HEK293 (cell line): ENCODE measurements at regions not wholly inside any gene's neighbourhood (a gene's known extent, or its start where the extent isn't known, plus 50 kb on each side); places are given as distances from the start of the nearest gene placed in this dataset.

Source experiments
- CTCF ChIA-PET: fragments of 350-600 bp; formaldehyde crosslinking; extraction: SDS; loops from one replicate; lab custom pipeline; 2021; ENCODE audit warnings: antibody characterized with exemption; lab: Yijun Ruan, JAX
- POLR2A ChIA-PET: fragments of 300-600 bp; formaldehyde crosslinking; extraction: SDS; loops from one replicate; lab custom pipeline; 2020; ENCODE audit warnings: antibody characterized with exemption, inconsistent platforms; lab: Yijun Ruan, JAX
- H3K27ac ChIP-seq: fragments of 200-500 bp; sonication (Bioruptor generic); 2 replicates; pipeline ENCODE4 v1.5.1; 2014; ENCODE audit warnings: low read depth, low read length, control low read depth, inconsistent platforms; ENCODE audit errors: extremely low read depth
- H3K36me3 ChIP-seq, 2 experiments: fragments of 200-500 bp in 1 of 2; sonication (Bioruptor generic) in 1 of 2; 1 replicate in 1 of 2; 2 replicates in 1 of 2; pipeline ENCODE4 v1.5.1; 2014 to 2017; ENCODE audit warnings: inconsistent platforms in 2 of 2, low read length in 2 of 2; ENCODE audit not compliant: control insufficient read depth in 2 of 2, insufficient read depth in 1 of 2
- H3K4me1 ChIP-seq: fragments of 200-500 bp; sonication (Bioruptor generic); 2 replicates; pipeline ENCODE4 v1.5.1; 2014; ENCODE audit warnings: mild to moderate bottlenecking, low read length, inconsistent platforms; ENCODE audit not compliant: control insufficient read depth, insufficient read depth
- H3K4me3 ChIP-seq: 2 replicates; pipeline ENCODE4 v1.5.1; 2011; ENCODE audit warnings: low read depth, mild to moderate bottlenecking, control low read depth, low read length, moderate library complexity
- H3K9me3 ChIP-seq: fragments of 200-500 bp; sonication (Bioruptor generic); 2 replicates; pipeline ENCODE4 v1.5.1; 2014; ENCODE audit warnings: low read depth, low read length, inconsistent platforms; ENCODE audit not compliant: control insufficient read depth, insufficient read depth
- SETDB1 ChIP-seq: IDR thresholded peaks from one replicate; pipeline ENCODE4 v1.6.1; 2017; ENCODE audit warnings: mild to moderate bottlenecking, low read length, moderate library complexity, mixed read lengths; ENCODE audit not compliant: insufficient read length
- YY1 ChIP-seq: fragments of 450-650 bp; formaldehyde crosslinking; IDR thresholded peaks from 2 replicates; pipeline ENCODE4 v1.5.1; 2018; ENCODE audit warnings: missing biosample characterization, missing genetic modification characterization
- YY2 ChIP-seq: fragments of 450-650 bp; formaldehyde crosslinking; IDR thresholded peaks from 2 replicates; pipeline ENCODE4 v1.5.1; 2016; ENCODE audit warnings: missing biosample characterization, missing genetic modification characterization
- ZFP69B ChIP-seq: fragments of 450-650 bp; formaldehyde crosslinking; IDR thresholded peaks from 2 replicates; pipeline ENCODE4 v1.5.1; 2016; ENCODE audit warnings: missing biosample characterization, missing genetic modification characterization
- ZNF138 ChIP-seq: fragments of 450-650 bp; formaldehyde crosslinking; IDR thresholded peaks from 2 replicates; pipeline ENCODE4 v1.5.1; 2016; ENCODE audit warnings: missing biosample characterization, missing genetic modification characterization, borderline replicate concordance
- ZNF174 ChIP-seq: fragments of 450-650 bp; formaldehyde crosslinking; IDR thresholded peaks from 2 replicates; pipeline ENCODE4 v1.5.0; 2017; ENCODE audit warnings: missing biosample characterization, mild to moderate bottlenecking, missing genetic modification characterization
- ZNF214 ChIP-seq: fragments of 450-650 bp; formaldehyde crosslinking; IDR thresholded peaks from 2 replicates; pipeline ENCODE4 v1.5.1; 2017; ENCODE audit warnings: missing biosample characterization, mild to moderate bottlenecking, missing genetic modification characterization, borderline replicate concordance
- ZNF311 ChIP-seq: fragments of 450-650 bp; formaldehyde crosslinking; IDR thresholded peaks from 2 replicates; pipeline ENCODE4 v1.5.1; 2017; ENCODE audit warnings: missing biosample characterization, missing genetic modification characterization, borderline replicate concordance
- ZNF341 ChIP-seq: fragments of 450-650 bp; formaldehyde crosslinking; IDR thresholded peaks from 2 replicates; pipeline ENCODE4; 2016; ENCODE audit warnings: low read depth, missing biosample characterization, missing genetic modification characterization
- ZNF350 ChIP-seq: fragments of 450-650 bp; formaldehyde crosslinking; IDR thresholded peaks from 2 replicates; pipeline ENCODE4 v1.5.0; 2017; ENCODE audit warnings: missing biosample characterization, mild to moderate bottlenecking, missing genetic modification characterization
- ZNF391 ChIP-seq: fragments of 450-650 bp; formaldehyde crosslinking; IDR thresholded peaks from 2 replicates; pipeline ENCODE4 v1.5.1; 2016; ENCODE audit warnings: low read depth, missing biosample characterization, missing genetic modification characterization, borderline replicate concordance
- ZNF48 ChIP-seq: fragments of 450-650 bp; formaldehyde crosslinking; IDR thresholded peaks from 2 replicates; pipeline ENCODE4 v1.5.1; 2016; ENCODE audit warnings: missing biosample characterization, missing genetic modification characterization
- ZNF521 ChIP-seq: fragments of 450-650 bp; formaldehyde crosslinking; IDR thresholded peaks from 2 replicates; pipeline ENCODE4 v1.5.1; 2017; ENCODE audit warnings: missing biosample characterization, mild to moderate bottlenecking, missing genetic modification characterization
- ZSCAN30 ChIP-seq: fragments of 450-650 bp; IDR thresholded peaks from 2 replicates; pipeline ENCODE4 v1.5.1; 2018; ENCODE audit warnings: missing biosample characterization, mild to moderate bottlenecking, missing genetic modification characterization, moderate library complexity
- ZXDB ChIP-seq: fragments of 450-650 bp; formaldehyde crosslinking; IDR thresholded peaks from 2 replicates; pipeline ENCODE4 v1.5.1; 2016; ENCODE audit warnings: missing biosample characterization, missing genetic modification characterization
- TF ChIP-seq, protein P1 (sequence below): fragments of 450-650 bp; formaldehyde crosslinking; conservative IDR thresholded peaks from 2 replicates; pipeline ENCODE4 v1.5.1; 2016; ENCODE audit warnings: low read depth, missing biosample characterization, missing genetic modification characterization
- TF ChIP-seq, protein P2 (sequence below): fragments of 450-650 bp; formaldehyde crosslinking; IDR thresholded peaks from 2 replicates; pipeline ENCODE4 v1.5.1; 2016; ENCODE audit warnings: missing biosample characterization, missing genetic modification characterization
- TF ChIP-seq, protein P3 (sequence below): fragments of 450-650 bp; formaldehyde crosslinking; IDR thresholded peaks from 2 replicates; pipeline ENCODE4 v1.5.0; 2017; ENCODE audit warnings: missing biosample characterization, missing genetic modification characterization, borderline replicate concordance

DNA sequence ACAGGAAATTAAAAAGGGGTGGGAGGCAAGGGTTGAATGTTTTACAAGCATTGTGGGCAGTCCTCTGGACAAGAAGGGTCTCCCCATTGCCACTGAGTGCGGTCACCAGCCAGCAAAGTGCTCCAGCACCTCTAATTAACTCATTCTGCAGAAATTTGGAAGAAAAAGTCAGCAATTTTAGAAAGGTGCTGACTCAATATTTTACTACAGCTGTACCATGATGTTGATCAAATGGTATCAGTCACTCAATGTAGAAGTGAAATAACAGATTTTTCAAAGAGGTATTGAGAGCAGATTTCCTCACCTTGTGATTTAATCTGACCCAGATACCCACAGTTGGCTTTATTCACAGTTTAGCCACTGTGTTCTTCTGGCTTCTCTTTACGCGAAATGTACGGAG lies 96.7 kb downstream of the PMP22 start (continued):
- TF ChIP-seq, protein P1, sequence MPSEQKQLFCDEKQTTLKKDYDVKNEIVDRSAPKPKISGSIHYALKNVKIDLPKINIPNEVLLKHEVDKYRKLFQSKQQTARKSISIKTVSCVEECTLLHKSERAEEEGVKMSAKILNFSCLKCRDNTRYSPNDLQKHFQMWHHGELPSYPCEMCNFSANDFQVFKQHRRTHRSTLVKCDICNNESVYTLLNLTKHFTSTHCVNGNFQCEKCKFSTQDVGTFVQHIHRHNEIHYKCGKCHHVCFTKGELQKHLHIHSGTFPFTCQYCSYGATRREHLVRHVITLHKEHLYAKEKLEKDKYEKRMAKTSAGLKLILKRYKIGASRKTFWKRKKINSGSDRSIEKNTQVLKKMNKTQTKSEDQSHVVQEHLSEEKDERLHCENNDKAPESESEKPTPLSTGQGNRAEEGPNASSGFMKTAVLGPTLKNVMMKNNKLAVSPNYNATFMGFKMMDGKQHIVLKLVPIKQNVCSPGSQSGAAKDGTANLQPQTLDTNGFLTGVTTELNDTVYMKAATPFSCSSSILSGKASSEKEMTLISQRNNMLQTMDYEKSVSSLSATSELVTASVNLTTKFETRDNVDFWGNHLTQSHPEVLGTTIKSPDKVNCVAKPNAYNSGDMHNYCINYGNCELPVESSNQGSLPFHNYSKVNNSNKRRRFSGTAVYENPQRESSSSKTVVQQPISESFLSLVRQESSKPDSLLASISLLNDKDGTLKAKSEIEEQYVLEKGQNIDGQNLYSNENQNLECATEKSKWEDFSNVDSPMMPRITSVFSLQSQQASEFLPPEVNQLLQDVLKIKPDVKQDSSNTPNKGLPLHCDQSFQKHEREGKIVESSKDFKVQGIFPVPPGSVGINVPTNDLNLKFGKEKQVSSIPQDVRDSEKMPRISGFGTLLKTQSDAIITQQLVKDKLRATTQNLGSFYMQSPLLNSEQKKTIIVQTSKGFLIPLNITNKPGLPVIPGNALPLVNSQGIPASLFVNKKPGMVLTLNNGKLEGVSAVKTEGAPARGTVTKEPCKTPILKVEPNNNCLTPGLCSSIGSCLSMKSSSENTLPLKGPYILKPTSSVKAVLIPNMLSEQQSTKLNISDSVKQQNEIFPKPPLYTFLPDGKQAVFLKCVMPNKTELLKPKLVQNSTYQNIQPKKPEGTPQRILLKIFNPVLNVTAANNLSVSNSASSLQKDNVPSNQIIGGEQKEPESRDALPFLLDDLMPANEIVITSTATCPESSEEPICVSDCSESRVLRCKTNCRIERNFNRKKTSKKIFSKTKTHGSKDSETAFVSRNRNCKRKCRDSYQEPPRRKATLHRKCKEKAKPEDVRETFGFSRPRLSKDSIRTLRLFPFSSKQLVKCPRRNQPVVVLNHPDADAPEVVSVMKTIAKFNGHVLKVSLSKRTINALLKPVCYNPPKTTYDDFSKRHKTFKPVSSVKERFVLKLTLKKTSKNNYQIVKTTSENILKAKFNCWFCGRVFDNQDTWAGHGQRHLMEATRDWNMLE (tag by site-specific recombination), result no peak
- TF ChIP-seq ZNF311 (tag by site-specific recombination), result no peak

DNA sequence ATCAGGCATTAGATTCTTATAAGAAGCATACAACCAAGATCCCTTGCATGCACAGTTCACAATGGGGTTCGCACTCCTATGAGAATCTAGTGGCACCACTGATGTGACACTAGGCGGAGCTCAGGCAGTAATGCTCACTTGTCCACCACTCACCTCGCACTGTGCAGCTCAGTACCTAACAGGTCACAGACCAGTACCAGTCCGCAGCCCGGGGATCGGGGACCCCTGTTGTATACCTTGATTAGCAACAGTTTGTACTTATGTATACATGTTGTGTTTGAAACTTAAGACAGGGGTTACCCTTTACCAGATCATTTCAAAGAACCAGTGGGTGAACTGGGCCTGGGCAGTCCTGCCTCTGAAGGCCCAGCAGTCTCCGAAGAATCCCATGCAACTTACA lies 103.7 kb downstream of the PMP22 start:
- ChIA-PET CTCF (interaction anchor here (2.5 kb wide), 1 partner anchor 10 kb away, joined by 6 read pairs; no protein-coding TSS in a partner anchor), POLR2A (no interaction called here)
- Histone ChIP-seq H3K4me3 (no peak overlapping the region), H3K4me1 (no peaks in the 10 kb centered on the region), H3K36me3 (no peaks in the 10 kb centered on the region), H3K9me3 (no peaks in the 10 kb centered on the region), H3K27ac (no peak overlapping the region)
- no peak for TF ChIP-seq ZNF341
- TF ChIP-seq ZNF174 (tag by site-specific recombination), result no peak
- no peak for TF ChIP-seq ZSCAN30
- TF ChIP-seq, protein P2, sequence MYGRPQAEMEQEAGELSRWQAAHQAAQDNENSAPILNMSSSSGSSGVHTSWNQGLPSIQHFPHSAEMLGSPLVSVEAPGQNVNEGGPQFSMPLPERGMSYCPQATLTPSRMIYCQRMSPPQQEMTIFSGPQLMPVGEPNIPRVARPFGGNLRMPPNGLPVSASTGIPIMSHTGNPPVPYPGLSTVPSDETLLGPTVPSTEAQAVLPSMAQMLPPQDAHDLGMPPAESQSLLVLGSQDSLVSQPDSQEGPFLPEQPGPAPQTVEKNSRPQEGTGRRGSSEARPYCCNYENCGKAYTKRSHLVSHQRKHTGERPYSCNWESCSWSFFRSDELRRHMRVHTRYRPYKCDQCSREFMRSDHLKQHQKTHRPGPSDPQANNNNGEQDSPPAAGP (tag by site-specific recombination), result no peak
- no peak for TF ChIP-seq ZNF391 (tag by site-specific recombination)
- TF ChIP-seq YY2 (tag by site-specific recombination), result no peak
- no peak for TF ChIP-seq ZNF214 (tag by site-specific recombination)
- TF ChIP-seq, protein P3, sequence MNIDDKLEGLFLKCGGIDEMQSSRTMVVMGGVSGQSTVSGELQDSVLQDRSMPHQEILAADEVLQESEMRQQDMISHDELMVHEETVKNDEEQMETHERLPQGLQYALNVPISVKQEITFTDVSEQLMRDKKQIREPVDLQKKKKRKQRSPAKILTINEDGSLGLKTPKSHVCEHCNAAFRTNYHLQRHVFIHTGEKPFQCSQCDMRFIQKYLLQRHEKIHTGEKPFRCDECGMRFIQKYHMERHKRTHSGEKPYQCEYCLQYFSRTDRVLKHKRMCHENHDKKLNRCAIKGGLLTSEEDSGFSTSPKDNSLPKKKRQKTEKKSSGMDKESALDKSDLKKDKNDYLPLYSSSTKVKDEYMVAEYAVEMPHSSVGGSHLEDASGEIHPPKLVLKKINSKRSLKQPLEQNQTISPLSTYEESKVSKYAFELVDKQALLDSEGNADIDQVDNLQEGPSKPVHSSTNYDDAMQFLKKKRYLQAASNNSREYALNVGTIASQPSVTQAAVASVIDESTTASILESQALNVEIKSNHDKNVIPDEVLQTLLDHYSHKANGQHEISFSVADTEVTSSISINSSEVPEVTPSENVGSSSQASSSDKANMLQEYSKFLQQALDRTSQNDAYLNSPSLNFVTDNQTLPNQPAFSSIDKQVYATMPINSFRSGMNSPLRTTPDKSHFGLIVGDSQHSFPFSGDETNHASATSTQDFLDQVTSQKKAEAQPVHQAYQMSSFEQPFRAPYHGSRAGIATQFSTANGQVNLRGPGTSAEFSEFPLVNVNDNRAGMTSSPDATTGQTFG (tag by site-specific recombination), result no peak

DNA sequence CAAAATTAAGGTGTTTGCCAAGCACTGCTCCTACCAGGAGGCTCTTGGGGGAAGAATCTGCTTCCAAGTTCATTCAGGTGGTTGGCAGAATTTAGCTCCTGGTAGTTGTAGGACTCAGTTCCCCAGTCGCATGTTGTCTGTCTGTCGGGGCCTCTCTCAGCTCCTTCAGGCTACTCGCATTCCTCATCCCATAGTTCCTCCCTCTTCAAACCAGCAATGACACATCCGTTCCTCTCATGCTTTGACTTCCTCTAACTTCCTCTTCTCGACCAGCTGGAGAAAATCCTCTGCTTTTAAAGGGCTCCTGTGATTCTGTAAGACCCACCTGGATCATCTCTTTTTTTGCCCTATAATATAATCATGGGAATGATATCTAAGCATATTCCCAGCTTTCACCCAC lies 108.1 kb downstream of the PMP22 start:
- POLR2A ChIA-PET, result no interaction called here
- CTCF ChIA-PET, result interaction anchor here (0.6 to 2.1 kb wide), 12 partner anchors 11 to 446 kb away, joined by 3 to 21 read pairs (median 4); no protein-coding TSS in a partner anchor
- TF ChIP-seq YY1 (tag by site-specific recombination) (no peak), ZNF521 (no peak), ZNF350 (tag by site-specific recombination) (no peak), SETDB1 (no peak), ZNF48 (tag by site-specific recombination) (no peak), ZFP69B (no peak), ZXDB (tag by site-specific recombination) (no peak), ZNF138 (no peak), ZNF341 (no peak)

More for the DNA sequence above, 108.1 kb downstream of the PMP22 start:
- no peak overlapping the region for H3K27ac ChIP-seq
- no peak overlapping the region for H3K4me3 ChIP-seq
- no peaks in the 10 kb centered on the region for H3K9me3 ChIP-seq
- no peaks in the 10 kb centered on the region for H3K4me1 ChIP-seq
- no peaks in the 10 kb centered on the region for H3K36me3 ChIP-seq
